ENCODE measurements at regions not wholly inside any gene's neighbourhood (a gene's known extent, or its start where the extent isn't known, plus 50 kb on each side); places are given as distances from the start of the nearest gene placed in this dataset.

- no peak for TF ChIP-seq CTCF (IDR thresholded peaks at IDR 0.05)
- no peak for TF ChIP-seq POLR2A (IDR thresholded peaks at IDR 0.05)
These were observed 251.9 kb upstream of the SOX5 start for GRCh38 chr12:24201258-24201970.
